Myocyte (in vitro differentiated cells): ENCODE measurements at regions not wholly inside any gene's neighbourhood (a gene's known extent, or its start where the extent isn't known, plus 50 kb on each side); places are given as distances from the start of the nearest gene placed in this dataset.

Source experiments
- DNase-seq: peaks from one replicate; pipeline ENCODE4 v3.0.0-alpha.2; 2012; ENCODE audit warnings: low read depth

GRCh38 chr6:74956559-74957428 is 249.1 kb downstream of the COL12A1 start:
- no peak for DNase-seq

- DNase-seq = no peak
Measured at GRCh38 chr6:74953708-74954107, 252.1 kb downstream of the COL12A1 start.

- DNase-seq = no peak
Measured at GRCh38 chr6:74946961-74947360, 258.9 kb downstream of the COL12A1 start.

GRCh38 chr6:74942130-74942529 is 263.7 kb downstream of the COL12A1 start:
- no peak for DNase-seq

GRCh38 chr6:74941424-74941823 is 264.4 kb downstream of the COL12A1 start:
- DNase-seq = no peak

GRCh38 chr6:74939721-74940620 is 265.9 kb downstream of the COL12A1 start:
- DNase-seq = no peak

- no peak for DNase-seq
Measured at GRCh38 chr6:74939151-74939708, 266.6 kb downstream of the COL12A1 start.

- DNase-seq = no peak
Measured at GRCh38 chr6:74937936-74938335, 267.9 kb downstream of the COL12A1 start.

- no peak for DNase-seq
Measured at GRCh38 chr6:74936886-74937285, 269.0 kb downstream of the COL12A1 start.

GRCh38 chr6:74932232-74932888 is 273.5 kb downstream of the COL12A1 start:
- DNase-seq = peak; percentile 36

- DNase-seq = peak; percentile 50
Measured at GRCh38 chr6:74931558-74931957, 274.3 kb downstream of the COL12A1 start.

- DNase-seq = no peak
Measured at GRCh38 chr6:74928203-74928602, 277.6 kb downstream of the COL12A1 start.

GRCh38 chr6:74927299-74927698 is 278.6 kb downstream of the COL12A1 start:
- DNase-seq = no peak

- DNase-seq = no peak
Measured at GRCh38 chr6:74925683-74926082, 280.2 kb downstream of the COL12A1 start.

- no peak for DNase-seq
Measured at GRCh38 chr6:74914888-74915287, 291.0 kb downstream of the COL12A1 start.

- no peak for DNase-seq
Measured at GRCh38 chr6:74912234-74912633, 293.6 kb downstream of the COL12A1 start.

GRCh38 chr6:74902846-74903245 is 303.0 kb downstream of the COL12A1 start:
- no peak for DNase-seq

- DNase-seq = no peak
Measured at GRCh38 chr6:74902089-74902488, 303.8 kb downstream of the COL12A1 start.

- DNase-seq = no peak
Measured at GRCh38 chr6:74901576-74901975, 304.3 kb downstream of the COL12A1 start.

- DNase-seq = no peak
Measured at GRCh38 chr6:74899416-74899815, 306.4 kb downstream of the COL12A1 start.

- no peak for DNase-seq
Measured at GRCh38 chr6:74892091-74892490, 313.8 kb downstream of the COL12A1 start.
